ENCODE measurements at regions not wholly inside any gene's neighbourhood (a gene's known extent, or its start where the extent isn't known, plus 50 kb on each side); places are given as distances from the start of the nearest gene placed in this dataset.

DNA sequence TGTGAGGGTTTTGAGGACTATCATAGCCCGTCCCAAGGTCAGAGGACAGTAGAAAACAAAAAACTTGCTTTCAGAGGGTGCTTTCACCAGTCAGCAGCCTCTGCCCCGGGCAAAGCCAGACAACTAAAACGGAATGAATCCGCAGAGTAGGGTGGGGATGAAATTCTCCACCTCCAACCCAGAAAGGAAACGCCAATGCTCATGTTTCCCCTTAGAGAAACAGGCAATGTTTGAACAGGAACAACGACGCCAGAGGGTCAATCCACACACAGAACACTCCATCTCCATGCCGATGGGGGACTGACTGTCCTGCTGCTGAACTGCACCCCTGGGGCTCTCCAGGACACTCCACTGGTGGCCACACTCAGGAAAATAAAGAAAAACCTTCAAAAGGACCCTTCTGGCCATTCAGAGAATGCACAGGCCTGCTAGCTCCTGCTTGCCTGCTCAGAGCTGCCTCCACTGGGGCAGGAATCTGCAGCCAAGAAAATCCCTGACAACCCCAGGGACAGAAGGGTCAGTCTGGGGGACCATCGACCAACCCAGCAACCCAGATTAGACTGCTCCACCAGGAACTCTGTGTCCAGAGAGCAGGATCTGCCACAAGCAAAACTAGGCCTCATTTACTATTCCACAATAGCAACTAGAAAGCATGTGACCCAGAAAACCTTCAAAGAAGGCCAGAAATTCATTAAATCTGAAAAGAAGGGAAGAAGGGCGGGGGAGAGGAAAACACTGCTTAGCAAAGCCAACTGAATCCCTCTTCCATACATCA, 116.0 kb downstream of the TOMM20 start:
- no peak for TF ChIP-seq CTCF (conservative IDR thresholded peaks at IDR 0.05)
- Mint-ChIP-seq H3K4me1 (peaks cover 25% of the 10 kb centered on the region), H3K9me3 (peaks cover 2% of the 10 kb centered on the region), H3K4me3 (no peak overlapping the region), H3K27me3 (ENCODE audit: low read depth) (no peaks in the 10 kb centered on the region), H3K36me3 (ENCODE audit: low read depth) (no peaks in the 10 kb centered on the region), H3K27ac (ENCODE audit: unreplicated experiment) (peak overlapping the region; percentile 76)
- DNase-seq (ENCODE audit: low read depth, low spot score) = no peak

DNA sequence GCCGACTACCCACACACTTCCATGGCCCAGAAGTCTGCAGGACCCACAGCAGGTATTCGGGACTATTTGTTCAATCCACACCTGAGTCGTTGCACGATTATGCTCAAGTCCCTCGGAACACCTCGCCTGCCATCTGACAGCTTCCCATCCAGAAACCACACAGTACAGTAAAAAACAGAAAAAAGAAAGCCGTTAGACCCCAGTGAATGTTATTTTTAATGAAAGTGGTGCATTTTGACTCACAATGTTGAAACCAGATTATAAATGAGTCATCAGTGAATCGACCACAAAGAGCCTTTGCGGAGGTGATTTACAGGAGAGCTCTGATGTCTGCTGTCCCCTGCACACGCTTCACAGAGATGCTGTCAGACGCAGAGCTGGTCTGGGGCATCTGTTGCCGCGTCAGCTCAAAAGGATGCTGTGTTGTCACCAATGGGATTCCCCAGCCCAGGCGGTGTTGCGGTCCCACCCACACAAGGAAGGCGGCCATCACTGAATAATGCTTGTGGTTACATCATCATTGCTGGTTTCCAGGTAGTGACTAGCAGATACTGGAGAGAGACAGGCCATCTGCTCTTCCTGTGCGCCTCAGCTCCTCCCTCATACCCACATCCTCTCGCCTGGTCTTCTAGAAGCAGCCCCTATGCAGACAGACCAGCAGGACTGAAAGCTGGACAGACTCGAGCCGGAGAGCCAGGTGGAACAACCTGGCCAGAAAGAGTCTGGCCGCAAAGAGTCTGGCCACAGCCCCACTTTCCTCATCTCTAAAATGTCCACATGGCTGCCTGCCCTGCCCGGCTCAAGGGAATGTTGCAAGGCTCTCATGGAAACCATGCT, 116.8 kb downstream of the TOMM20 start:
- Mint-ChIP-seq H3K4me1 (peaks cover 25% of the 10 kb centered on the region), H3K9me3 (peaks cover 2% of the 10 kb centered on the region), H3K4me3 (no peak overlapping the region), H3K36me3 (ENCODE audit: low read depth) (no peaks in the 10 kb centered on the region), H3K27ac (ENCODE audit: unreplicated experiment) (no peak overlapping the region), H3K27me3 (ENCODE audit: low read depth) (no peaks in the 10 kb centered on the region)
- TF ChIP-seq CTCF (conservative IDR thresholded peaks at IDR 0.05) = no peak
- no peak for DNase-seq (ENCODE audit: low read depth, low spot score)

DNA sequence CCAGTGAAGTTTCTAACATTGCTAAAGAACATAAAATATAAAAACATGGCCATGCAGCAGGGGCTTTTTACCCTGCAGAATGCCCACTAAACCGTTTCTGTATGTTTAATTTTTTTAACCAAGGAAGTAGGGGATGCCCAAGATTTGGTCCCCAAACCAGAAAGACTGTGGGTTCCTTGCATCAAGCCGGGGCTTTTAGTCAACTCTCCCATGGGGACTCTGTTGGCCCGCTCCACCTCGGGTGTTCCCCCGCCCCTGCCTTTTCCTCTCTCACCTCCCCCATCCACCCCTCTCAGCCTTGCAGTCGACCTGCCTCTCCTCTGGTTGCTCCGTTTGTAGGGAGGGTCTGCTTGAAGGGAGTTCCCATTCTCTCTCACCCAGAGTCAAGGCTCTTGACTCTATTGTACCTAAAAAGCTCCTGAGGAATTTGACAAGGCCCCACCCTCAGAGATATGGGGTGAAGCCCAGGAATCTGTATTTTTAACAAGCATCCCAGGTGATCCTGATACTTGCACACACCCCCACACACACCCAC, 117.5 kb downstream of the TOMM20 start:
- H3K36me3 Mint-ChIP-seq (ENCODE audit: low read depth) = no peaks in the 10 kb centered on the region
- H3K4me3 Mint-ChIP-seq = no peak overlapping the region
- peaks cover 25% of the 10 kb centered on the region for H3K4me1 Mint-ChIP-seq
- no peaks in the 10 kb centered on the region for H3K27me3 Mint-ChIP-seq (ENCODE audit: low read depth)
- no peak for TF ChIP-seq CTCF (conservative IDR thresholded peaks at IDR 0.05)
- no peak overlapping the region for H3K27ac Mint-ChIP-seq (ENCODE audit: unreplicated experiment)
- DNase-seq (ENCODE audit: low read depth, low spot score) = no peak
- H3K9me3 Mint-ChIP-seq = peaks cover 6% of the 10 kb centered on the region

GRCh38 chr1:235009561-235010306, 118.9 kb downstream of the TOMM20 start:
- no peak for DNase-seq (ENCODE audit: low read depth, low spot score)
- H3K4me3 Mint-ChIP-seq = no peak overlapping the region
- peaks cover 6% of the 10 kb centered on the region for H3K9me3 Mint-ChIP-seq
- TF ChIP-seq CTCF (conservative IDR thresholded peaks at IDR 0.05) = no peak
- H3K27me3 Mint-ChIP-seq (ENCODE audit: low read depth) = no peaks in the 10 kb centered on the region
- peaks cover 19% of the 10 kb centered on the region for H3K4me1 Mint-ChIP-seq
- H3K36me3 Mint-ChIP-seq (ENCODE audit: low read depth) = no peaks in the 10 kb centered on the region
- no peak overlapping the region for H3K27ac Mint-ChIP-seq (ENCODE audit: unreplicated experiment)

DNA sequence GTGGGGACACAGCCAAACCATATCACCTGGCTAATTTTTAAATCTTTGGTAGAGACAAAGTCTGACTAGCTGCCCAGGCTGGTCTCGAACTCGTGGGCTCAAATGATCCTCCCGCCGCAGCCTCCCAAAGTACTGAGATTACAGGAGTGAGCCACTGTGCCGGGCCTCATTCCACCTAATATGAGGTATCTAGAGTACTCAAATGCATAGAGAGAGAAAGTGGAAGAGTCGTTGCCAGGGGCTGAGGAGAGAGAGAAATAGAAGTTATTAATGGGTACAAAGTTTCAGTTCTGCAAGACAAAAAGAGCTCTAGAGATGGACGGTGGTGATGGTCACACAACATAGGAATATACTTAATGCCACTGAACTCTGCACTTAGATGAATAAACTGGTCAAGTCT, 119.6 kb downstream of the TOMM20 start:
- no peak for TF ChIP-seq CTCF (conservative IDR thresholded peaks at IDR 0.05)
- no peak for DNase-seq (ENCODE audit: low read depth, low spot score)
- H3K4me1 Mint-ChIP-seq = peaks cover 19% of the 10 kb centered on the region
- H3K27ac Mint-ChIP-seq (ENCODE audit: unreplicated experiment) = no peak overlapping the region
- H3K36me3 Mint-ChIP-seq (ENCODE audit: low read depth) = no peaks in the 10 kb centered on the region
- H3K4me3 Mint-ChIP-seq = no peak overlapping the region
- H3K27me3 Mint-ChIP-seq (ENCODE audit: low read depth) = no peaks in the 10 kb centered on the region
- H3K9me3 Mint-ChIP-seq = peaks cover 6% of the 10 kb centered on the region

Measured in neural crest cell (in vitro differentiated cells).